ENCODE measurements at regions not wholly inside any gene's neighbourhood (a gene's known extent, or its start where the extent isn't known, plus 50 kb on each side); places are given as distances from the start of the nearest gene placed in this dataset.

- no peaks in the 10 kb centered on the region for H3K4me1 Mint-ChIP-seq (ENCODE audit: low read depth, unreplicated experiment)
- H3K27me3 Mint-ChIP-seq (ENCODE audit: unreplicated experiment) = peaks cover 2% of the 10 kb centered on the region
- no peak for DNase-seq
- no peak for TF ChIP-seq CTCF (IDR thresholded peaks at IDR 0.05; ENCODE audit: partially characterized antibody, unreplicated experiment)
- H3K27ac Mint-ChIP-seq (ENCODE audit: unreplicated experiment) = no peak overlapping the region
- H3K36me3 Mint-ChIP-seq (ENCODE audit: unreplicated experiment) = no peaks in the 10 kb centered on the region
- H3K9me3 Mint-ChIP-seq (ENCODE audit: unreplicated experiment) = no peaks in the 10 kb centered on the region
- H3K4me3 Mint-ChIP-seq (ENCODE audit: unreplicated experiment) = no peak overlapping the region
These were observed 185.8 kb upstream of the CHODL start for GRCh38 chr21:18058731-18059398.

GRCh38 chr21:18053151-18053550 is 191.5 kb upstream of the CHODL start:
- Mint-ChIP-seq H3K27ac (ENCODE audit: unreplicated experiment) (no peak overlapping the region), H3K36me3 (ENCODE audit: unreplicated experiment) (no peaks in the 10 kb centered on the region), H3K4me3 (ENCODE audit: unreplicated experiment) (no peak overlapping the region), H3K4me1 (ENCODE audit: low read depth, unreplicated experiment) (no peaks in the 10 kb centered on the region), H3K9me3 (ENCODE audit: unreplicated experiment) (peaks cover 2% of the 10 kb centered on the region), H3K27me3 (ENCODE audit: unreplicated experiment) (no peaks in the 10 kb centered on the region)
- DNase-seq = no peak
- TF ChIP-seq CTCF (IDR thresholded peaks at IDR 0.05; ENCODE audit: partially characterized antibody, unreplicated experiment) = no peak

GRCh38 chr21:18049461-18049860 is 195.2 kb upstream of the CHODL start:
- H3K4me3 Mint-ChIP-seq (ENCODE audit: unreplicated experiment) = no peak overlapping the region
- DNase-seq = no peak
- no peaks in the 10 kb centered on the region for H3K36me3 Mint-ChIP-seq (ENCODE audit: unreplicated experiment)
- no peaks in the 10 kb centered on the region for H3K4me1 Mint-ChIP-seq (ENCODE audit: low read depth, unreplicated experiment)
- no peak overlapping the region for H3K27ac Mint-ChIP-seq (ENCODE audit: unreplicated experiment)
- peaks cover 2% of the 10 kb centered on the region for H3K9me3 Mint-ChIP-seq (ENCODE audit: unreplicated experiment)
- no peak for TF ChIP-seq CTCF (IDR thresholded peaks at IDR 0.05; ENCODE audit: partially characterized antibody, unreplicated experiment)
- no peaks in the 10 kb centered on the region for H3K27me3 Mint-ChIP-seq (ENCODE audit: unreplicated experiment)

GRCh38 chr21:18041012-18041411 is 203.6 kb upstream of the CHODL start:
- Mint-ChIP-seq H3K4me3 (ENCODE audit: unreplicated experiment) (no peak overlapping the region), H3K9me3 (ENCODE audit: unreplicated experiment) (no peaks in the 10 kb centered on the region), H3K4me1 (ENCODE audit: low read depth, unreplicated experiment) (no peaks in the 10 kb centered on the region), H3K36me3 (ENCODE audit: unreplicated experiment) (no peaks in the 10 kb centered on the region), H3K27me3 (ENCODE audit: unreplicated experiment) (no peaks in the 10 kb centered on the region), H3K27ac (ENCODE audit: unreplicated experiment) (no peak overlapping the region)
- no peak for DNase-seq
- no peak for TF ChIP-seq CTCF (IDR thresholded peaks at IDR 0.05; ENCODE audit: partially characterized antibody, unreplicated experiment)

GRCh38 chr21:18030248-18030647 is 211.1 kb upstream of the C21orf91 start:
- no peak for TF ChIP-seq CTCF (IDR thresholded peaks at IDR 0.05; ENCODE audit: partially characterized antibody, unreplicated experiment)
- no peak for DNase-seq
- no peaks in the 10 kb centered on the region for H3K27me3 Mint-ChIP-seq (ENCODE audit: unreplicated experiment)
- H3K27ac Mint-ChIP-seq (ENCODE audit: unreplicated experiment) = no peak overlapping the region
- no peak overlapping the region for H3K4me3 Mint-ChIP-seq (ENCODE audit: unreplicated experiment)
- no peaks in the 10 kb centered on the region for H3K36me3 Mint-ChIP-seq (ENCODE audit: unreplicated experiment)
- H3K9me3 Mint-ChIP-seq (ENCODE audit: unreplicated experiment) = no peaks in the 10 kb centered on the region
- no peaks in the 10 kb centered on the region for H3K4me1 Mint-ChIP-seq (ENCODE audit: low read depth, unreplicated experiment)
